ENCODE measurements at regions not wholly inside any gene's neighbourhood (a gene's known extent, or its start where the extent isn't known, plus 50 kb on each side); places are given as distances from the start of the nearest gene placed in this dataset.

DNA sequence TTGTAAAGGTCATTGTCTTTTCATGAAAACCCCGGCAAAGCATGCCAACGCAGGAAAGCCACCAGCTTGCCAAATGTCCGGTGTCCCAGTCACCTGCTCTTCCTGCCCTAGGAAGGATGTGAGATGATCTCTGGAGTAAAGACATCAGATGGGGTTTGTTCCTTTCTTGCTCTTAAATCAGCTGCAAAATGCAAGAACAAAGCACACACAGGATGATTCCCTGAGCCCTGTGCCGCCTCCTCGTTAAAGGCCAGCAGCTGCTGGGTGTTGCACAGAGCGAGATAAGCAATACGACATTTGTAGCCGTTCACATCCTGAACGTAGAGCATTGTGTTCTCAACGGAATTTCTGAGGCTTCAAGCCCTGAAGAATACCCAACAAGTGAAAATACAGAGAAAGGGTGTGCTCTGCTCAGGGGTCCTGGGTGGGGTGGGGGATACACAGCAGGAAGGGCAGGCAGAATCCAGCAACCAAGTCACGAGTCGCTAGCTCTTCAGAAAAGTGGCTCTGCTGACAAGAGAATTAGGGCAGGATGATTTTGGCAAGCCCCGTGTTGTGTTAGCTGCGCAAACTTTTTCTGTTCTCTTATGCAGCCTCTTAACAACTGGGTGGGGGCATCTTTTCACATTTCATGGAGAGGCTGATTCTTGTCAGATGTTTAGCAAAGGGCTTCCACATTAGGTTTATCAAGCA, 229.2 kb upstream of the MAP3K1 start:
- DNase-seq = no peak

- DNase-seq = no peak
Measured at GRCh38 chr5:56585461-56585860, 229.9 kb upstream of the MAP3K1 start.

DNA sequence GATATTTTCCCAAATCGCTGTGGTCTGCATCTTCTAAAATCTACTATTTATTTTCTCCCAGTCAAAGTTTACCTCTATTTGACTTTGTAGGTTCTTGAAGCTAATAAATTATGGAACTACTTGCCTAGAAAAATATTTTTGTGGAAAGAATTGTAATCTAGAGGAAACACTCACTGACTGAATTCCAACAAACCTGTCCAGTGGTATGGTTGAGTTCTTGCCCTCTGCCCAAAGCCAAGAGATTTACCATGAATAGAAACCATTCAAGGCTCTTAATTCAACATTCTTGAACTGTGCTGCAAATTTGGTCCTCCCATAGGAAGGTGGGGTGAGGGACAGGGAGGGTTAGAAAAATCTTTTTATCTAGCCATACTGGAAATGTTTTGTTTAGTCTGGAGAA, 233.9 kb upstream of the MAP3K1 start:
- no peak for DNase-seq

DNA sequence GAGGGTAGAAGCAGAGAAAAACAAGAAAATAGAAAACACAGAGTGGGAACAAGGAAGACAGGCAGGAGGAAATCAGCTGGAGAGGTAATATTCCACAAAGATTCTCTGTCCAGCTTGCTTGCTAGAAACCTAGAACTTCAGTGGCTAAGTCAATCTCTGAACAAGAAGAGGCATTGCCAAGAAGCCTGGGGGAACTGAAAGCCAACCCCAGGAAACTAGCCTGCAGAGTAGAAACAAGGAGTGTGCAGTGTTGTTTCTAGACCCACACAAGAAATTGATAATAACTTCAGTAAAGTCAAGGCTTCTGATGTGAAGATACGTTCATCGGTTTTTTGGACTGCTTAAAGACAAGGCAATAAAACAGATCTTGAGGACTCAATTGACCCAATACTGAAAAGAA, 234.5 kb upstream of the MAP3K1 start:
- DNase-seq = no peak

DNA sequence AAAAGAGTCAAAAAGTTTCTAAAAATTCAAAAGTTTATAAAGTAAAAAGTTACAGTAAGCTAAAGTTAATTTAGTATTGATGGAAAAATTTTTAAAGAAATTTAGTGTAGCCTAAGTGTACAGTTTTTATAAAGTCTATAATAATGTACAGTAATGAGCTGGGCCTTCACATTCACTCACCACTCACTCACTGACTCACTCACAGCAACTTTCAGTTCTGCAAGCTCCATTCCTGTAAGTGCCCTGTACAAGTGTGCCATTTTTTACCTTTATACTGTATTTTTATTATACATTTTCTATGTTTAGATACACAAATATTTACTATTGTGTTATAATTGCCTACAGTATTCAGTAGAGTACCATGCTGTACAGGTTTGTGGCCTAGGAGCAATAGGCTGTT, 239.5 kb upstream of the MAP3K1 start:
- DNase-seq = no peak

DNA sequence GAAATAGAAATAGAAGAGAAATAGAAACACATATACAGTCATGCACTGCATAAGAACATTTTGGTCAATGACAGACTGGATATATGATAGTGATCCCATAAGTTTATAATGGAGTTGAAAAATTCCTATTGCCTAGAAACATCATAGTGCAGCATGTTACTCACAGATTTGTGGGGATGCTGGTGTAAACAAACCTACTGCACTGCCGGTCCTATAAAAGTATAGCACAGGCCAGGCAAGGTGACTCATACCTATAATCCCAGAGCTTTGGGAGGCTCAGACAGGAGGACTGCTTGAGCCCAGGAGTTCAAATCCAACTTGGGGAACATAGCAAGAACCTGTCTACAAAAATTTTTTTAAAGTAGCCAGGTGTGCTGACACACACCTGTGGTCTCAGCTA, 240.6 kb upstream of the MAP3K1 start:
- no peak for DNase-seq

DNA sequence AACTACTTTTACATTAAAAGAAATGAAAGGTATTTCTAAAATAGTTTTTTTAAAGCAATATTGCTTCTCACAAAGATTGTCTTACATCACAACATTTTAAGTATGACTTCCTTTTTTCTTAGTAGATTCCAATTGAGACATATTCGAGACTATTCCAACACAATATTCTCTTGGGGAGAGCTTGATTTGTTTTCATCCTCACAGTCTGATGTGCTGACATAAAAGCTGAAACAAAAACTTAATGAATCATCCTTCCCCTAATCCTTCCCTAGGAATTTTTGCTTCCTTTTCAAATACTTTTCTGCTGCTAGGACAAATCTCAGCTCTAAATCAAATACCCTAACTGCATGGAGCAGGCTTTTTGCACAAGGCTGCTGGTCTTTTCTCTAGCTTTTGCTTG, 245.8 kb upstream of the MAP3K1 start:
- no peak for DNase-seq

DNA sequence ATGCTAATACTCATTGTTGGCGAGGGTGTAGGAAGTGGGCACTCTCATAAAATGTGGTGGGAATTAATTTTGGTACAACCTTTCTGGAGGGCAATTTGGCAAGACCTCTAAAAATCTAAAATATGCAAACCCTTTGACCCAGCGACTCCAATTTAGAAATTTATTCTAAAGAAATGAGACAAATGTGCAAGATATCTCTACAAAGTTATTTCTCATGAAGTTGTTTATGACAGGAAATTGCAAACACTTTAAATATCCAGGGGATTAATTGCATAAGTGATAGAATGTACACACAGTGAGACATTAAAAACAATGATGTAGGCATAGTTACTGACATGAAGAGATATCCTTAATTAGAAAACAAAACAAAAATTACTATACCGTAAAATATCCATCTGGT, 246.3 kb upstream of the MAP3K1 start:
- DNase-seq = no peak

DNA sequence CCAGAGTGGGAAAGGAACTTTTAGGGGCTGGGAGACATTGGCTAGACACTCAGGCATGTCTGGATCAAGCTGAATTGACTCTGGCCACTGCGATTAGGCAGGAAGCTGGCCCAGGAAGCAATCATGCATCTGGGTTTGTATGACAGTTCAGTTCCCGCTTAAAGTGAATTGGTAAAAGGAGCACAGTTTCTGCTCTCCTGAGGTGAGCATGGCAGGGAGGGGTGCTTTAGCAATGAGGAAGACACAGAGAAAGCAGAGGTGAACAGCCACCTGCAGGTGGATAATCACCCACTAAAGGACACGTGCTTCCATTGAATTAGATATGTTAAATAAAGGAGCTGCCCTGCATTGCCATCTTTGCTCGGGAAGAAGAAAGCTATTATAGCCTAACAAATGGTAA, 248.1 kb upstream of the MAP3K1 start:
- DNase-seq = no peak

DNA sequence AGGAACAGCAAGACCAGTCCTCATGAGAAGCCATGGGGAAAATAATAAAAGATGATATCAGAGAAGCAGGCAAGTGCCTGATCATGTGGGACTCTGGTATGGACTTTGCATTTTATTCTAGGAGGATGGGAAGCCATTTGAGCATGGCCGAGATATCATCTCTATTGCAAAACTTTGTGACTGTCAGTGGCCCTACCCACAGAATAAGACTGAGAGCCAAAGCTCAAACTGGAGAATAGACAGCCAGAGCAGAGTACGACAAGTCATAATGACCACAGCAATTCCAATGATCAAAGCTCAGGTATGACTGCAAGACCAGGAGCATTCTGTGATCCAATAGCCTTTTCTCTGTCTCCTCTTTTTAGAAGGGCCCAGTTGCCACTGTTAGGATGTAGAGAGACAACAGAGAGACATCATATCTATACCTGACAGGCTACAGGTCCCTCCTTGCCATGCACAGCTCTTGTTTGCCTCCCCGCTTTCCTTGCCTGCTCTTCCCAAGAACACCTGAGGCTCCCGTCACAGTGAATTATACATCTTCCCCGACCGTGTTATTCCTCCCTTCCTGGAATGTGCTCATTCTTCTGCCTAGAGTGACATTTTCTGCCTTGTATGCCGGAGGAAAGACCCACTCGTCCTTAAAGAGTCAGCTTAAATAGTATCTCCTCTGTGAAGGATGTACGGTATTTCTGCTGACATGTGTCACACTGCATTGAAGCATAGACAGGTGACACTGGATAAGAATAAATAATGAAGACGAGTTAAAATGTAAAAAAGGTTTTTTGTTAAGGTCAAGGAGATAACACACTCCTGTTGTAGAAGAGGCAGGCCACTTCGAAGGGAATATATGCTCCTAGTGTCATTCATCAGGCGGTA, 248.7 kb upstream of the MAP3K1 start:
- no peak for DNase-seq

DNA sequence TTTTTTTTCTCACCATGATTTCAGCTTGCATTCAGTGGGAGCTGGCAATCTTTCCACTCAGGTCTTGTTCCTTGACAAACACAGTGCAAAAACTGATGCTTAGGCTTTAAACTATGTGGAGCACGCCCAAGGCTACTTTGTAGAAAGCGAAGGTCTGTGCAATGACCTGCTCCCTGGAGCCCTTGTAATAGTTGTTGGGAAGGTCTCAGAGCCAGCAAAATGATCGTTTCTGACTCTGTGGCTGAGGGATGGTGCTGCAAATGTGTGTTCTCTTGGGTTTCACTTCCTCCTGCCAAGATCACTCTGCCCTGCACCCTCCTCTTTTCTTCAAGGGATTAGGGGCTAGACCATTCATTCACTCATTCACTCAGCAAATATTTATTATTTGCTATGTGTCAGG, 249.7 kb upstream of the MAP3K1 start:
- no peak for DNase-seq

- no peak for DNase-seq
Measured at GRCh38 chr5:56565283-56565615, 250.1 kb upstream of the MAP3K1 start.

GRCh38 chr5:56564541-56565282, 250.6 kb upstream of the MAP3K1 start:
- DNase-seq = no peak

DNA sequence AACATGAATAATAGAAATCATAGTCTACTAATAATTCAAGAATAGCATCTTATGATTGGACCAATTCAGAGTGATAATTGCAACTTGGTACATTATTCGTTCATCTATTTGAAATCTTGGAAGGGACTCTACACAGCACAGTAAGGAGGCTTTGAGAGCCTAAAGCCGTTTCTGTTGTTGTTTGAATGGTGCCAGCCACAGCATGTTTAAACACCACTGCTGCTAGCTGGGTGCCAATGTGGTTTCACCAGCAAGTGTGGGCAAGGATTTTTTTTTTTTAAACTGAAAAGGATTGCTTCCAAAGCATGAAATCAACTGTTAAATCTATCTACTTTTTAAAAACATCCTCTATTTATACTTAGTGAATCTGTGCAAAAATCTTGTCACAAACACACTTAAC, 253.9 kb upstream of the MAP3K1 start:
- DNase-seq = no peak

DNA sequence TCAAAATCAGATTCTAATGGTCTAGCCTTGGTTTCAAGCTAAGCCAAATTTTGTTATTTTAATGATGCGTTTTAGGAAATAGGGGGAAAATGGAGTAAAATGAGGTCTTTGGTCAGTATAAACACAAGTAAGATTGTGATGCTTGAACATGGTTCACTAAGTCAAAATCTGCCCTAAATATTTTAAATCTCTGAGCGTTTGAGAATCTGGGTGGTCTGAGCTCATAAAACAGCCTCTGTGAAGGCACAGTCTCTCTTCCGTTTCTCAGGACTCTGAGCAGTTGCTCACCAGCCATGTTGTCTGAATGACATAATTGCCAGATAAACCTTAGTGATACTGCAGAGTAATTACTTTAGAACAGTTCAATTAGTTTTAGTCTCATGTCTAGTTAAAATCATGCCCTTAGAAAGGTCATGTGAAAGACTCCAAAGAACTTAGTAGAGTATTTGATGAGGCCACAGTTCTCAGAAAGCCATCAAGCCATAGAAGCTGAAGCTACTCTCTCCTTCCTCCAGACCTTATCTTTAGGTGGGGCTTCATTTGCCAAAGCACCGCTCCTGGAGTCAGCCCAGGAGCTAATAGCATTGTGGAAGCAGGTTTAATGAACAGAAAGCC, 257.1 kb upstream of the MAP3K1 start:
- DNase-seq = no peak

DNA sequence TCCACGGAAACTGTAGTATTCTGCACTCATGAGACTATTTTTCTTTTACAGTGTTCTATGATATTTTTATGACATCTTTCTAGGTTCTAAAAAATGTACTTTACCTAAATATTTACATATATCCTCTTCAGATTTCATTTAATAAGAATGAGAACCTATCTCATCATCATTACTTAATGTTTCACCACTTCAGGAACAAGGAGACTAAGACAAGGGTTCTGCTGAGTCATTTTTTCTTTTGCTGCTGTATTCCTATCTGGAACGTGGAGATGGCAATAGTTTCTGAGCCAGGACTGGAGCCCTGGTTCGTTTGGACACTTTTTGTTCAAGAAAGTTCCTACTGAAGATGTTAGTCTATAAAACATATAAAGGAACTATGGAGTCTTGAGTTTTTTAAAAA, 258.2 kb upstream of the MAP3K1 start:
- DNase-seq = no peak

DNA sequence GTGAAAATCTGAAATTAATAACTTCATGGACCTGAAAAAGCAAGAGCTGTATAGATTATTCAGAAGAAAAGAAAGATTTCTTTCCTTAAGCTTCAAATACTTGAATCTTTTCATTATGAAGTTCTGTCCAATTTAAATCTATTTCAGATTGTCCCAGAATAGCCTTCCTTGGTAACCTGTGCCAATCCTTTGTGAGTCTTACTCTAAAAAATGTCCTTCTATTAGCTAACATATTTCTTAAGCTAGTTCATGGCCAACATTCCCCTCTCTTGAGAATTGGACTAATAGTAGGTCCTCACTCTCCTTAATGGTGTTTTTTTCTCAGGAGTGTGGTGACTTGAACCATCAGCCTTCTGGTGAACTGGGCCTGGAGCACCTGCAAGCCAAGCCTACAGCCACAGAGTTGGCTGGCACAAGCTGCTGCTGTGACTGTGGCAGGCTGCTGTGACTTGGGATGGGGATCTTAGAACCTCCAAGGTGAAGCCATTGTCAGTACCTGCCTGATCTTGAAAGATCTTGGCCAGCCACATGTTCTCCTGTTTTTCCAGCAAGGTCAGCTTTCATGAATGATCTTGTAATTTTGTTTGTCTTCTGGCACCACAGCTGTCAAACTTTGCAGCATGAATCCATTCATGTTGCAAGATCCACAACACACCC, 262.6 kb upstream of the MAP3K1 start:
- no peak for DNase-seq

GRCh38 chr5:56550227-56550626, 265.1 kb upstream of the MAP3K1 start:
- no peak for DNase-seq

DNA sequence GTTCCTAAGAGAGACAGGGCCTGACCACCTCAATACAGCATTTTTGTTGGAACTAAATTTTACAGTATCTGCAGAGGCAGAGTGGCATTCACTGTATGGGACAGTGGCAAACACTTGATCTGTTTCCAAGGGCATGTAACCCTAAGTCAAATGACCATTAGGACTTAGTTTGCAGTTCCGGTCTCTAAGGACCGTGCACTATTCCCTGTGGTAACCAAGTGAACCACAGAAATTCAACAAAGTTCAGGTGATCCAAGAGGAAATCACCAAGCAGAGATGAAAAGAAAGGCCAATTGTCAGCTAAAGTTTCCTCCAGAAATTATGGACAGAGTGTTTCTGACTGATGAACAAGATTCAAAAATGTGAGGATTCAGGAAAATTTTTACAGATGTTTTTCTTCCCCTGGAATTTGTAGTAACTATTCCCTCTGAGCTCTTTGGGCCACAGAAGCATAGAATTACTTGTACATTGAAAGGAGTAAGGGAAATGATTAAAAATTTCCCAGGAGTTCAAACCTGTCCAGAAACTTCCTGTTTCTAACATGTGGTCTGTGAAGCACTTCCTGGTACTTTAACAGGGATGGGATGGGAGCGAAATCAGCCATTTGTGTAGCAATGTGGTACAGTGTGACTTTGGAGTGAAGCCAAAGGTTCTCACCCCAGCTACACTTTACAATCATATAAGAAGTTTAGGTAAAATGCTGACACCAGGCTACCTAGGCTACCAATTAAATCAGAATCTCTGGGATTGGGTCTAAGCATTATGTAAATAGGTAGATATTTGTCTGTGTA, 266.1 kb upstream of the MAP3K1 start:
- DNase-seq = no peak

DNA sequence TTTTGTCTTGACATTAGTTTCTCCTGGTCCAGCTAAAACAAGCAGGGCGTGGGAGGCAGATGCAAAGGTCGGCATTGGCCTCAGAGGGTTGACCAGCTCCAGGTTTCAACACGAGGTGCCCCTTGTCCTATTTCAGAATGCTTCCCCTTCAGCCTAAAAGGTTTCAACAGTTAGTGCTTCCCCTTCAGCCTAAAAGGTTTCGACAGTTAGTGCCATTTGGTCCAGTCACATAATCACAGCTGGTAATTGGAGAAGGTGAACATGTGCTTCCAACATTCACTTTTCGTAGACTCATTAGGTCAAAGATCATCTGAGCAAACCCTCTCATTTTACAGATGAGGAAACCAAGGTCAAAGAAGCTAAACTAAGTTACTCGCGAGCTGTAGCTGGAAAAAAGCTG, 270.3 kb upstream of the MAP3K1 start:
- DNase-seq = no peak

DNA sequence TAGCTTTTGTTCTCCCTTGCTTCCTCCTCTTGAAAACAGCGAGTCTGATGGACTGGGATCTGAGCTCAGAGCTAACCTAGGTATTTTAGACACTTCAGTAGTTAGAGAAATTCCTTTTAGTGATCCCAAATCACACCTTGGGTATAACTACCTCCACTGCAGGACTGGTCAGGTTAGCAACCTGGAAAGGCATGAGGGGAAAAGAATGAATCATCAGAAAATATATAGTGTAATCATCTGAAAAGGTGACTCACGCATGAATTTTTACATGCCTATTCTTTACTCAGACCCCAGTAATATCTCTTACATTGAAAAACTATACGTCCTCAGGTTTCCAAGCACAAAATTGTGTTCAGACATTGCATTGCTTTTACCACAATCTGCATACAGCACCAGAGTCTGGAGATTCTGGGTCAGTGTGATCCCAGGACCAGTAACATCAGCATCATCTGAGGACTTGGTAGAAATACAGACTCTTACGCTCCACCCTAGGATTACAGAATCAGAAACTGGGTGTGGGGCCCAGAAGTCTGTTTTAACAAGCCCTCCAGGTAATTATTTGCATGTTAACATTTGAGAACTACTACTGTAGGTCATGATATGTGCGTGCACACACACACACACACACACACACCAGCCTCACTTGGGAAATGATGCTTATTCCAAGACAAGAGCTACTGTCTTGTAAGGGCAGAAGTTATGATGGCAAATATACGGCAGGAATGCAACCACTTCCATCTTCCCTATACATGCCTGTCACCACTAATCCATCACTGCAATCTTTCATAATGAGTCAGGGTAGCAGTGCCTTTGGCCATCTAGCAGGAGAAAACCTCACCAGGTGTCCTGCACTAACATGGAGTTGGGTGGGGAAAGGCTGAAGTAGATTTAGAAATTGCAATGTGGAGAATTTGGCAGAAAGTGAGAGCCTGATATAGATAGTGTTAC, 271.6 kb upstream of the MAP3K1 start:
- no peak for DNase-seq

Measured in 8988T (cell line).